ENCODE measurements at regions not wholly inside any gene's neighbourhood (a gene's known extent, or its start where the extent isn't known, plus 50 kb on each side); places are given as distances from the start of the nearest gene placed in this dataset.

- no peak for DNase-seq
Observed at GRCh38 chr3:7915356-7915755, 586.3 kb upstream of the LMCD1 start.

DNA sequence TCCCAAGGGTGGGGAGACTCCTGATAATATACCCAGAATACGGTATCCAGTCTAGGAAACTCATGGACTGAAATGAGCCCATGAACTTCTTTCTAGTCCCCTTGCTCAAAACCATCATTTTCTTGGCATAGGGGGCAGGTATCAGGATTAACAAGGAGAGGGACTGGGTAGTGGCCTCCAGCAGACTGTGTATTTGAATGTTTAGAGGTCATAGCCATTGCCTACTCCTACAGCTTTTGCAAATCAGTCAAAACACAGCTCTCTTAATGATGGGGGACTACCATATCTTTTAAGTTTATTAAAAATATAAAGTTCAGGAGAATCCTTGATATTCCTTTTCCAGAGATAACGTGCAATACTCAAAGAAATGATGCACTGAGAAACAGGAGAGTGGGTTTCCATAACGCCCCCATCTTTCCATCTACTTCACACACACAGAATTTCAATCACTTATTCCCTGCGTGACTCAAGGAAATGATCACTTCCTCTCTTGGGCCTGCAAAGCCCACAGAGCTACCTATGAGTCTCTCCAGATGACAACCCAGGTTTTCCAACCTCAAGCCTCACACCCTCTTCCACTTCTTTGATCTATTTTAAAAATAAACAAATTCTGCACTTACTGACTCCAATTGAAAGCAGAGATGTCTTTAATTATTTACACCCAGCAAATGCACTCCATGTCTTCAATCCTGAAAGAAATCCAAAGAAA is 584.0 kb upstream of the LMCD1 start:
- DNase-seq, result no peak

DNA sequence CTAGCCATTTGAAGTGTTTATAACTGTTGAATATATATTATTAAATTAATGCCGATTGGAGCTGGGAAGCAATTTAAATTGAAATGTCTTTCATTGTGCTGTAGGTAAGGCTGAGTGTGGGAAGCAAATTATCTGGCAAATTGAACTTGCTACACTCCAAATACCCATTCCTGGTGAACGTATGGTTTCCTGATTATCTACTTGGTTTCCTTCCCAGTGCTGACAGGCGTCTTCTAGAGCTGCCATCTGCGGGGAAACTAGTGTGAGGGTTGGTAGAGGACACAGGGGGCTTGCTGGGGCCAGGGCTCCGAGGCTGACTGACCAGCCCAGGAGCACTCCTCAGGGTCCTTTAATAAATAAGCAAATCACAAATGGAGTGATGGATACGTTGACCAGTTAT is 581.4 kb upstream of the LMCD1 start:
- DNase-seq, result no peak

GRCh38 chr3:7924228-7924627 is 577.4 kb upstream of the LMCD1 start:
- no peak for DNase-seq

DNA sequence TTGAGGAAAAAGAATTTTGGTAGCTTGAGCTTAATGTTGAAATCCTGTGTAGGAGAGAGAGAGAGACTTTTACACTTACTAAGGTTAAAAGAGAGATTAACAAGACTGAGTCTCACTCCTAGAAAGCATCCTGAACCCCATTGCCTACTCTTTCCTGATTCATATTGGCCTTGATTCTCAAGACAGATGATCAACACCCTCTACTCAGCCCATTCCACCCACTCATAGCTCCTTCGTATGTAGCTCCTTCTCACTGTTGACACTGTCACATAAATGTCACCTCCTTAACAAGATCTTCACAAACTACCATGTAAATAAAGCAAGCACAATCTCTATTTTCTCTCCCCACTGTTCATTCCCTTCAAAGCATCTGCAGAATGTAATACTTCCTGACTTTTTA is 574.6 kb upstream of the LMCD1 start:
- DNase-seq, result no peak

DNA sequence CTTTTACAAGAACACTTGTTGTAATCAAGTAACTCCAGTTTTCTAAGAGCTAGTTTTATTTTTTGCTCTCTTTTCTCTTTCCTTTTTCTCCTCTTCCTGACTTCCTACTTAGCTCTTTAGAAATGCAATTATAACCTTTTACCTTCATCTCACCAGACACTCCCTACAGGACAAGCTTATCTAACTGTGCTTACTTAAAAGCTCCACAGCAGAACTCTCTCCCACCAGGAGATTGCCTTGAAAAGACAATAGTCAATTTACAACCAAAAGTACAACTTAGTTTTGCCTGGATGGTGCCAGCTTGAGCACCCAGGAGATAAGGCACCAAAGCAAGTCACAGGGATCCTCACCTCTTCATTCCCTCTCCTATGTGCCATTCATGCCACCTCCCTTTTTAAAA is 573.8 kb upstream of the LMCD1 start:
- DNase-seq, result no peak

- DNase-seq, result no peak
Observed at GRCh38 chr3:7929319-7929889, 572.2 kb upstream of the LMCD1 start.

- DNase-seq, result no peak
Observed at GRCh38 chr3:7934362-7934761, 567.3 kb upstream of the LMCD1 start.

GRCh38 chr3:7947930-7948329 is 553.7 kb upstream of the LMCD1 start:
- DNase-seq, result no peak

DNA sequence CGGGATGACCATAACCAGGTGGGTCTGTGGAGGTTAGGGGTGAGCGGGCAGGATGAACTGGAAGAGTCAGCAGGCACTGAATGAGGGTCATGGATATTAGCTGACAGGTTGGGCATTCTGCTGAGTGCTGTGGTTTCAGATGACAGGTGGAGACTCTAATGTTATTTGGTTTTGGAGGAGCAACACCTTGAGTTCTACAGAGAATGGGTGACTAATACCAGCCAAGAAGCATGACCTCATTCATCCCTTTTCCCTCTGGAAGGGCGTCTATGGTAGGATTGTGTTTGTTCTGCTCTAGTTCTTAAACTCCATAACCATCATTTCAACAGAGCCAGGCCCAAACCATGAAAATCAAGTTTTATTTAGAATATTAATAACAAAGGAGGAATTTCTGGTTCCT is 550.7 kb upstream of the LMCD1 start:
- no peak for DNase-seq

DNA sequence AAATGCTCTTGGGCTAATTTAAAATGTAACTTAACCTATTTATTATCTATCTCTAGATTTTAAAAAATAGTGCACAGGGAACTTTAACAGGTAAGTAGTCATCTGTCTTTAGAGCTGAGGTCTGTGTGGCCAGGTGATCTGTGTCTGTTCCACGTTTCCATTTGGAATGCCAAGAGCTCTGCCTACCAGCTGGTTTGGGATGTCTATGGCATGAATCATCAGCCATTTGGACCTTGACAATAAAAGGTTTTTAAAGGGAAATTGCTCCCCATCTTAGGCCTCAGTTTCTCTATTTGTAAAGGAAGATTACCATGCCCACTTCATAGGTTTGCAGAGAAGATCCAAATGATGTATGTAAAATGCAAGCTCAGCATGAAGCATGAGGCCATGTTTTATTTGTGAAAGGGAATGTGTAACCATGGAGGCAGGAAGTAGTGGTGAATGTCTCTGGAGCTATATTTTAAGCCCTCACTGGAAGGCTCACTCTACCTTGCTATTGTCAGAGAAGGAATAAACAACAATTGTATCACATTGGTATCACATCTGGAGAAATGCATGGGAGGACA is 548.1 kb upstream of the LMCD1 start:
- no peak for DNase-seq

GRCh38 chr3:7957024-7957423 is 544.6 kb upstream of the LMCD1 start:
- DNase-seq, result no peak

DNA sequence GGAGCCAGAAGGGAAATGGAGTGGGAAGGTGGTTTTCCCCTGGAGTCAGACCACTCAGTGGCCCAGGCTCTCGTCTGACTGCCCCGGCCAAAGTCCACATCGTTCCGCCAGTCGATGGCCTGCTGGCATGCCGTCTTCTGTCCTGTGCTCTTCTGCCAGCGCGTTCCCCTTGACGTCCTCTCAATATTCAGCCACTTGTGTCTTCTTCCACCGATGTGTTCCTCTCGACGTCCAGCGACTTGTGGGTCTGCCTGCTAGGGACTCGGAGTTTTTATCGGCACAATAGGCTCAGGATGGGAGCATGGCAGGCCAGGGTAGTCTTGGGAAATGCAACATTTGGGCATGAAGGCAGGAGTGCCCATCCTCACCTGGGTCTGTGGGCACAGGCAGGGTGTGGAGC is 542.5 kb upstream of the LMCD1 start:
- DNase-seq, result no peak

DNA sequence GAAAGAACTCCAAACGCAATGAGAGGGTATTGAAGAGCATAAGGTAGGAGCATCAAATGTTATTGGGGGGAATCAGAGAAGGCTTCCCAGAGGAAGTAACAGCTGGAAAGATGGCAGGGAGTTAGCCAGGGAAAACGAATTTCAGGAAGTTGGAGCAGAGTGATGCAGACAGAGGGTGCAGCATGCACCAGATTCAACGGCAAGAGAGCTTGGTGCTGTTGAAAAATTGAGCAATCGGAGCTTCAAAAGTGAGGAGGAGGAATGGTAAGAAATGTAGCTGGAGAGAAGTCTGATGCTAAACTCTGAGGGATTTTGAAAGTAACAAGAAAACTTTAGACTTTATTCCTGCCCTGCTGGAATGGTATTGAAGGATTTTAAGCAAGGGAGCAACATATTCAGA is 541.0 kb upstream of the LMCD1 start:
- no peak for DNase-seq

- no peak for DNase-seq
Observed at GRCh38 chr3:7962301-7962700, 539.3 kb upstream of the LMCD1 start.

DNA sequence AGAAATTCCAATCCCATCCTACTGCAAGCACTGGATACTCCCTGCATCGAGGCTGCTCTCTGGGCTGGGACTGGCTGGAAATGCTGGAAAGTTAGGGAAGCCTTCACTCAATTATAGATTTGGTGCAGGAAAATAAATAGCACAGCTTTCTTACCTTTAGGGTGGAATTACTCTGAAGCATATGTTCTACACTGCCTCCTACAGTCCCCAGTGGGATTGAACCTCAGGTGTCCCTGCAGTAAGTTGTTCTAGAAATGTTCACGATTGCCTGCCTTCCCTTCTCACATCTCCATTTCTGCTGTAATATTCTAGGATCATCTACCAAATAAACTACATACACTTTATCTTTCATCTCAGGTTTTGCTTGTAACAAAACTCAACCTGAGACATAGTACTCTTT is 536.7 kb upstream of the LMCD1 start:
- DNase-seq, result no peak

DNA sequence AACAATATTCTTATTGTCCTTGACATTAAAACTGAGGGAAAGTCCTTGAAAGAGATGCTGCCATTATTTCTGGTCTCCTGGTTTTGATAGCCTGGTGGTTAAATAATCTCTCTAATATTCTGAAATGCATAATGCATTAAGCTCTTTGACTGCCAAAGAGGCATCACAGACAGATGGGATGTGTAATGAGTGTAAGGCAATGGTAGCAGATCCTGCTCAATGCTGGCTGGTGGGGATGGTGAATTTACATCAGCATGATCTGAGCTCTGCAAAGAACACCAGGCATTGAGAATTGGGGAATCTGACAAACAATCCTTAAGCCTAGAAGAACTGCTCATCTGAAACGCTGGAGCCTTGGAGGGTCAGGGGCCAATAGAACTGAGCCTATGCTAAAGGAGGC is 528.6 kb upstream of the LMCD1 start:
- DNase-seq, result no peak

- DNase-seq, result no peak
Observed at GRCh38 chr3:7977245-7978086, 524.2 kb upstream of the LMCD1 start.

DNA sequence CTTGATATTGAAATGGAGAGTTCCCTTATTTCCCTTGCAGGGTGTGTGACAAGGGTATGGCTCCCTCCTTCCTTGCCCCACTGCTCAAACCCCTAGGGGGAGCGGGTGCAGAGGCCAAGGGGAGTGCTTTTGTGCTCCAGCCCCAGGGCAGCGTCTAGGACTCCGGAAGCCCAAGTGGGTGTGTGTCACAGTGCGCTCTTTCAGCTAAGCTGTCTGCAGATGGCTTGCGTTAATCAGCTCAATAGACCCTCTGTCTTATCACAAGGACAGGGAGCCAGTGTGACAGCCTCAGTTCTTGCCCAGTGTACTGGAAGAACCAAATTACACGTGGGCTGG is 523.6 kb upstream of the LMCD1 start:
- DNase-seq, result no peak

DNA sequence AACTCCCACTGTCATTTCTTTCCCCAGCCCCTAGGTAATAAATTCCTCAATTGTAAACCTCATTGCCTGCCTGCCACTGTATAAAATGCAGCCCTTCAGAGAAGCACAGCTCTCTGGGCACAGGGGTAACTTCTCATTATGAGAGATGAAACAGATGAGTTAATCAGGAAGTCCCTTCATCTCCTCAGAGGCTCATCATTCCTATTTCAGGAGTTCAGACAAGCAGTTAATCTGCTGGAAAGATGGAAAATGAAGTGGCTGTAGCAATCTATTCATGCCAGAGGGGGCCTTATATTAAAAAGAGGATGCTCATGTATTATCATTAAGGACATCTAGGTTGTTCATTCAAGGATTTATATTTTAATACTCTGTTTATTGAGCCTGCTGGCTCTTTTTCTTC is 519.5 kb upstream of the LMCD1 start:
- DNase-seq, result no peak

DNA sequence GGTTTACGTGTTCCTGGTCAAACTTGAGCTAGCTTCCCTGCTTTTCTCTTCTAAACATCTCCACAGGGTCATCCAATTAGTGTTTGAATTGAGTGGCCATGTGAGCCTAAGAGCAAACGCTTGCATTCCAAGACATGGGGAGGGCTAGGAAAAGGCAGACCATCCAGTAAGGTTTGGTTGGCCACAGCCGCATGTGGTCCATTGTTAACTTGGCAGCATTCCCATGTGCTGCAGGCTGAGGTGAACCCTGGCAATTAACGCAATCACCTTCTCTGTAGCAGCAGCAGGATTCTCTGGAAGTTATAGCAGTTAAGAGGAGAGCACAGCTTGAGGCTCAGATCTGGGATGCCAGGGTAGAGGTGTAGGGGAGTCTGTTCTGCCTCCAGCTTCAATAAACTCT is 502.2 kb upstream of the LMCD1 start:
- no peak for DNase-seq

DNA sequence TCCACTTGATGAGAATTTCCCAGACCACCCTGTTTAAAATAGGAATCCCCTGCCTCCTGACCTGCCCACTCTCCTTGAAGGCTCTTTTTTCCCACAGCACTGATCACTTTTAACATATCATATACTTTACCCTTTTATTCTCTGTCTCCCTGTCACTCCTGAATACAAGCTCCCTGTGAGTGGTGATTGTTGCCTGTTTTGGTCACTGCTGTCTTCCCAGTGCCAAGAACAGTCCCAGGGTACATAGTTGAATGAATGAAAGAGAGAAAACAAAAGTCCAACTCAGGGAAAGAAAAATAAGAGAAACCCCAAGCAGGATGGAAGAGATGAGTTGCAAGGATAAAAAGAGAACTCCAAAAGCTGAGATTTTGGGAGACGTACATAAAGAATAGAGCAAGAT is 500.3 kb upstream of the LMCD1 start:
- no peak for DNase-seq

- no peak for DNase-seq
Observed at GRCh38 chr3:8001712-8002111, 499.9 kb upstream of the LMCD1 start.

- no peak for DNase-seq
Observed at GRCh38 chr3:8011902-8012301, 489.7 kb upstream of the LMCD1 start.
